Activated naive CD4-positive, alpha-beta T cell treated with anti-CD3 and anti-CD28 coated beads, Interleukin-2, amount 50 U/mL, for 16 hours (primary cell): ENCODE measurements at regions not wholly inside any gene's neighbourhood (a gene's known extent, or its start where the extent isn't known, plus 50 kb on each side); places are given as distances from the start of the nearest gene placed in this dataset.

Experiments used
- DNase-seq: peaks from one replicate; pipeline ENCODE4 v3.0.0-alpha.2; 2020

DNA sequence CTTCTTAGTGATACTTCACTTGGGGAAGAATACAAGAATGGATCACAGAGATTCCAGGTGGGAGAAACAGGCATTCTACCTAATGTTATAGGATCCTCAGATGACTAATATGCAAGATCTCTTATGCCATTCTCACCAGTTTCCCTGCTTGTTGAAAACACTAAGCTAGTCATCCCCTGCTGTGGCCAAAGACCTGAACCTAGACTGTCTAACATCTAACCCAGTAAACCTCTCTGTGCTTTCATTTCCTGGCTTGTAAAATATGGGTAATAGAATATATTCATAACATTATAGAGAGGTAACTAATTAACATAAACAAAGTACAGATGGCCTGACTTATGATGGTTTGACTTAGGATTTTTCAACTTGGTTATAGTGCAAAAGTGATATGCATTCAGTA lies 776.3 kb downstream of the TUSC7 start:
- no peak for DNase-seq

DNA sequence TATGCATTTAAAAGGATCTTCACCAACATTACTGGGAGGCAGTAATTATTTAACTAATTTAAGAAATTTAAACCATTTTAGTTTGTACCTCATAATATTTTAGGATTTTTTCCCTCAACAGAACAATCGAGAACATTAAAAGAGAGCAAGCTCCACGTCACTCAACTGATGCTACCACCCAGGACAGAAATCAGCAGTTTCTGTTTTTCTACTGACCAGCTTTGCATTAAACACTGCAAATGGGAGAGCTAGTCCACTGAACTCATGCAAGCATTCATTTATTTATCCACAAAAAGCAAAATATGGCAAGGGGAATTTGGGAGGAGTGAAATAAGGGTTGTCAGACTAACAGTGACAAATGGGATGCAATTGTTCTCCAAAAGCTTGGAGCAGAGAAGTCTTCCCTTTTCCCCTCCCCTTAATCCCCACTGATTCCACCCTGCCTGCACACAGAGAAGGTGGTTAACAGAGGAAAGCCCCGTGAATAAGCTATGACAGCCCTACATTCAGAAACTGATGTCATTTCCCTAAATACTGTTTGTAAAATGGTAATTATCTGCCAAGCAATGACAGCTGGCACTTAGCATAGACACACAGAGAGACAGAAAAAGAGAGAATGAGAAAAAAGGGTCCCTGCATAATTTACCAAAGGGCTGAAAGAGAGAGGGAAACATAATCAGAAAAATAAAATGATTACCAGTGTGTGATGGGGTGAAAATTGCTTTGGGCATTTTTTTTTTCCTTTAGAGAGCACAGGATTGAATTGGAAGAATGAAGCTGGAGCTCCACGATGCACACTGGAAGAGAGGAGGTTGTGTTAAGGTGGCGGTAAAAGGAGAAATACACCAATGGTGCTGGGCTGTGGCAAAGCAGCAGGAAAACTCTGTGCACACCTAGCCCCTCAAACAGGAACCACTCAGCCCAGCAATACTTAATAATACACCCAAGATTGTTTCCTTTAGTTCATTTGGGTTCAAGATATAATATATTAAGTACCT lies 777.4 kb downstream of the TUSC7 start:
- no peak for DNase-seq

DNA sequence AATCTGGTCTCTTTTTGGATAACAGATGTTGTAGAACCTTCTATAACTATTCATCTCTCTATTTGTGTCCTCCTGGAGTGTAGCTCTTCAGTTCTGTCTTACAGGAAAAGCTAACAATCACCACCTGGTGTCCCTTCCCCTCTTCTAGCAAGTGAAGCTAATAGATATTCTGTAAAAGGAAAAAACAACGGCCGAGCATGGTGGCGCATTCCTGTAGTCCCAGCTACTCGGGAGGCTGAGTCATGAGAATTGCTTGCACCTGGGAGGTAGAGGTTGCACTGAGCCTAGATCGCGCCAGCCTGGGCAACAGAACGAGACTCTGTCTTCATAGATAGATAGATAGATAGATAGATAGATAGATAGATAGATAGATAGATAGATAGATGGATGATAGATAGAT lies 779.4 kb downstream of the TUSC7 start:
- DNase-seq: no peak

DNA sequence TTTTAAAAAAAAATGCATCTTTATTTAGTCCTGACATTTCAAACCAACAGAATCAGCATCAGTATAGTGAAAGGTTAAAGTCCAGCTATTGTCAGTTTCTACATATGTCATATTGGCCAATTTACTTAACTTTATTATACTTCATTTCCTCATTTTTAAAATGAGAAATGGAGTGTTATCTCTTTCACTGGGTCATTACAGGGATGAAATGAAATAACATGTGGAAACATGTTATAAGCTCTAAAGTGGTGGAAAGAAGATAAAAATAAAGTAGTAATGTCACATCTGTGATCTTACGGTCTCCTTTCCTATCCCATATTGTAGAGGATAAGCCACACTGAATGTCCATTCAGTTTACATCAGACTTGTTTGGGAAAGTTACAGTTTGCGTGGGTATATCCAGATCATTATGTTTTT lies 780.1 kb downstream of the TUSC7 start:
- no peak for DNase-seq

DNA sequence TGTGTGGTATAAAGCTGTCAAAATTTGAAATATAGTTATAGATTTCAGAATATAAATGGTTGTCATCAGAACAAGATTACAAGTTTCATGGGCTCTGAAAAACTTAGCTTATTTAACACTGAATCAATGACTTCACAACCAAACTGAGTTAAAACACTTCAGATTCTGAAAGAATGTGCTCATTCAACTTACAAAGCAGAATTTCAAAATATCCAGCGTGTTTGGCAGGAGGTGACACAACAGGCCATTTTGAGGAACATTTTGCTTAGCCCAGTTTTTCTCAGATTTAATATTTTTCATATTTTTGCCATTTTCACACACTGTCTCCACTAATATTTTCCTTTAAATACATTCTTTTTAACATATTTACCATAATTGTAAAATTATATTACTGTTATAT lies 781.1 kb downstream of the TUSC7 start:
- DNase-seq: no peak

DNA sequence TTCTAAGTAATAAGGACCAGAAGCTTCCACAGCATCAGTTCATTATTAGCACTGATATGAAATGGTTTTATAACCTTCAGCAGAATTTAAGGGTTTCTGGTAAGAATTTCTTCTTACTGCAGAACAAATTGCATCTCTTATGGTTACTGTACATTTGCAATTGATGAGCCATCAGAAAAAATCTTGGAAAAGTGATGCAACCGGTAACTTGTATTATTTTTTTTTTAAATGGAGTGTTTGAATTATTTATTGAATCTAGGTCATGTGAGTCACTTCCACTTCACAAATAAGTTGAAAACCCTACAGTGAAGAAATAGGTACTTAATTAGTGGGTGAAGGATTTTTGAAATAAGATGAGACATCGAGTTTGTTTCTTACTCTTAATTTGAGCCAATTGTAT lies 786.0 kb downstream of the TUSC7 start:
- DNase-seq: no peak

DNA sequence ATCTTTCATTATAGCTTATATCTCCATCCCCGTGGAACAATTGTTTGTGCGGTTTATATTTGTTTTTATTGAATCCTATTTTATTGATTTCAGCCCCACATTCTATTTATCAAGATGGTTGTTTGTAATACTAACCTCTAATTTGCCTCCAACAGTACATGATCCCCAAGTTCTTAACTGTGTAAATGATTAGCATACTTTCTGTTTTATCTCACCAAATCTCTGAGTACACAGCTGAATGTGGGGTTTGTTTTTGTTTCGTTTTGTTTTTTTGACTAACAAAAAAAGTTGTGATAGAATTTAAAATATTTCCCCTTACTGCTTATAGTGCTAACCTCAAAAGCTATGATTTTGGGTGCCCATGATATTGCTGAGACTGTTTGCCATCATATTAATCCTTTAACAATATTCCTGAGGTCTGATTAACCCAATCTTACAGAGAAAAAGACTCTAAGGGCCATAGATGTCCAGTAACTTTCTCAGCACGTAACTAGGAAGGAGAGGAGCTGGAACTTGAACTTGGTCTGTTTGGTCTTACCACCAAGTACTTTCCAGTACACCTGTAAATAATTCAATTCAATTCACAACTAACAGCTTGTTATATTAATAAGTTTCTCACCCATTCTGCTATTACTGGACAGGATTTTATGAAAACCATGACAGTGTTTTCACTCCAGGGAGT lies 789.8 kb downstream of the TUSC7 start:
- DNase-seq: no peak

DNA sequence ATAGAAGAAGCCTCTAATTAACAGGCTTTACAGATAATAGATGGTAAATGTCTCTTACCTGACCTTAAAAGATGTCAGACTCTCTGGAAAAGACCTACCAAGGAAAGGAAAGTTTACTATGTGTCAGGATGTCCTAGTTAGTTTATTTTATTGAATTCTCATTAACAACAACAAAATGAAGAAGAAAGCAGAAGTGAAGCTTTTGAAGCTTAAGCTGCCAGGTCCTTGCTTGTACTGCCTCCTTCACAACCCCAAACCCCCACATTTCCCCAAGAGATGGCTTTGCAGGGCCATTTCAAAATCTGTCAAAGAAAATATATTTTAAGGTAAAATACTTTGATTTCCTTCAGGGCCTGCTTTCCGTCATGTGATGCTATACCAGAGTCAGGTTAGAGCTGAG lies 798.4 kb downstream of the TUSC7 start:
- DNase-seq: no peak

DNA sequence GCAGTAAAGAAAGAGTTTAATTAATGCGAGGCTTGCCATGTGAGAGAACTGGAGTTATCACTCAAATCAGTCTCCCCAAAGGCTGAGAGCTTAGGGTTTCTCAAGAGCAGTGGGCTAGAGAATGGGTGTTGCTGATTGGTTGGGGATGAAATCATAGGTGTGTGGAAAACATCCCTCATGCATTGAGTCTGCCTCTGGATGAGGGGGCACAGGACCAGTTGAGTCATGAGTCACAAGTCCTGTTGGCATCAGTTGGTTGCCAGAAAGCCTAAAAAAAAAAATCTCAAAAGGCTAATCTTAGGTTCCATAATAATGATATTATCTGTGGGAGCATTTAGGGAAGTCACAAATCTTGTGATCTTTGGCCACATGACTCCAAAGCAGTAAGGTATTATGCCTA lies 800.3 kb downstream of the TUSC7 start:
- DNase-seq: no peak

DNA sequence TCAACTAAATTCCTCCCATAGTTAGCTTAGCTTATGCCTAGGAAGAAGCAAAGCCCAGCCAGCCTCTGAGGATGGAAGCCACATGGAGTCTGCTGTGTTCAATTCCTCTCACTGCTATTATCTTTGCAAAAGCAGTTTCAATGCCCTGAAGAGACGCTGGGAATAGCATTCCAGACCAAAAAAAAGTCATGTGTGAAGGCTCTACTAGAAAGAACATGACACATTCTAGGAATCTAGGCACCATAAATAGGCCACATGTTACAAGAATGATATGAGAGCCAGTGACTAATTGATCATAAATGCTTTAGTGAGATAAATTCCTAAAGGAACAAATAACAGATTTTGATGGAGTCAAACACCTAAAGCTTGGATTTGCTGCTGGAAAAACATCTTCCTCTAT lies 800.8 kb downstream of the TUSC7 start:
- no peak for DNase-seq

DNA sequence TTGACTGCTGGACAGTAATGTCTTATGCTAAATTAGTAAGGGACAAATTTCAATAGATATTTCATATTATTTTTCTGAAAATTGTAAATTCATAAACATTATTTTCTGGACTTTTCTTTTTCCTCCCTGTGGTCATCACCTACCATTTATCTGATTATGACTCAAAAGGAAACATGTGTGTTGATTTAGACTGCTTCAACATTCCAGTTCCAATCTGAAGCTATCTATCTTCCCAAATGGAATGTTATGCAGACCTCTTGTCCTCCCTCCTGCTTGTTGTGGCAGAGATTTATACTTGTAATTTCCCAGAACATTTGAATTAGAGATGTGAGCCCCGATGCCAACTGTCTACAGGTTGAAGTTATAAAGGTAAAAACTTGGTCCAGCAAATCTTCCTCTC lies 803.4 kb downstream of the TUSC7 start:
- no peak for DNase-seq

DNA sequence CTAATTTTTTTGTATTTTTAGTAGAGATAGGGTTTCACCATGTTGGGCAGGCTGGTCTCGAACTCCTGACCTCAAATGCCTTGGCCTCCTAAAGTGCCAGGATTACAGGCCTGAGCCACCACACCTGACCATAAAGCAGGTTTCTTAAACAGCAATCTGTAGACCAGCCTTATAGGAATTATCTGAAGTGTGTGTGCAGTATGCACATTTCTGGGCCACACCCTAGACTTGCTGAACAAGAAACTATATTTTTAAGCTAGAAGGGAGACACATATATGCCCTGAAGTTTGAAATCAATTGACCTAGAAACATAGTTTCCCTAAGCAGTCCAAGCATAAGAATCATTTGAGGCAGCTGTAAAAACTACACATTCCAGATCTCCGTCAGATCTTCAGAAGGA lies 805.7 kb downstream of the TUSC7 start:
- DNase-seq: no peak

DNA sequence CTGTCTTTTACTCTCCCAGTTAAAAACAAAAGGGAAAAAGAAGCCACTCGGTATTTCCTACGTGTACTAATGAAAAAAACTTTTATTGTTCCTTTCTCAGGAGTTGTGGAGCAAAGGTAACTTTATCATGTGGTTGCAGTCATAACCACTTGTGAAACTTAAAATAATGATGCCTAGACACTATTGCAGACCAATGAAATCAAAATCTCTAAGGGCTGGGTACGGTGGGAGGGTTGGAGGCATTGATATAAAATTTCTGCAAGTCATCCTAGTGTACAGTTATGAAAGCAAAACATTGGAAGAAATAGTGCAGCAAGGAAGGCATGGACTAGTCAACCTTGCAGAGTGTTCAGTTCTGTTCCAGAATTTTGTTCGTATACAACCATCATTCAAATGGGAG lies 808.8 kb downstream of the TUSC7 start:
- DNase-seq: no peak

DNA sequence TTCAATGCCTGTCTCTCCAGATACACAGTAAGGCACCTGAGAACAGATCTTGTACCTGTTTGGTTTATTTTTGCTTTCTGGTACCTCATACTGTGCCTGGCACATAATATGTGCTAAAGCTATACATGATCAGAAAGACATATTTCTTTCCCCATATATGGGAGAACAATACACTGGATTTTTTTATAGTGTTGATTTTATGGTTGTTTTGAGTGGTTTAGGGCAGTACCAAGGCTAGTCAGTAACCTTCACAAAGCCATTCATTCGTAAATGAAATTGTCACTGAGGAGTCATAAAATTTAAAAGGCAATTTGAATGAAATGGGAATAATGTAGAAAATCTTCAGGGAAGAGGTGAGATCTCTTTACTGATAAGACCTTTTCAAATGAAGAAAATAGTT lies 810.2 kb downstream of the TUSC7 start:
- DNase-seq: no peak

DNA sequence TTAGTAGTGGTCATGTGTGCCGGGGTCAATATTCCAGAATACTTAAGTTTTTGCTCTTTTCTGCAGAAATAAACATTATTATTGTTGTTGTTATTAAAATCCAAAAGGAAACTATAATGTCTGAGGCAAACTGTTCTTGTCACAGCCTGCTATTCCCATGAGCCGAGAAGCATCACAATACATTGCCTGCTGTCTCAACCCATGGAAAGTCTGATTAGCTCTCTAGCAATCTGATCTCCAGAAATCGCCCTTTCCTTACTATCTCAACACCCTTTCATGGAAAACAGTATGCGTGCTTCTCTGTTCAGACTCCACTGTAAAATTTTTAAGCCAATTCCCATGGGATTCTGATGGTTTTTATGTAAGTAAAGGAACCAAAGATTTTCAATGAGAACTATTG lies 811.0 kb downstream of the TUSC7 start:
- DNase-seq: no peak

DNA sequence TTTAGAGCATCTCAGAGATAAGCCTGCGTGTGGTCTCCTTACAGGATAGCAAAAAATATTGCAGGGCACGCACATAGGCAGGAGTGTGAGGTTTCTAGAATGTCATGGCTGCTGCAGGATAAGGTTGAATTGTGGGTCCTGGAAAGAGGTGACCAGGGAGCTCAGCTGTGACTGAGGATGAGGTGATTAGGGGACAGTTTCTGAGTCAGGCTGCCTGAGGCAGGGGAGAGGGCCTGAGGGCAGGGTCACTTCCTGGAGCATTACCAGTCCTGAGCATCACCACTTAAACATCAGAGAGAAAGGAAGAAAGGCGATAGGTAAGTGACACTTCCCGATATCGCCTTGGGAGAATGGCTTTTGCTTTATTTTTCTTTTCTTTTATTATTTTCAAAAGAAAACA lies 813.8 kb downstream of the TUSC7 start:
- no peak for DNase-seq

DNA sequence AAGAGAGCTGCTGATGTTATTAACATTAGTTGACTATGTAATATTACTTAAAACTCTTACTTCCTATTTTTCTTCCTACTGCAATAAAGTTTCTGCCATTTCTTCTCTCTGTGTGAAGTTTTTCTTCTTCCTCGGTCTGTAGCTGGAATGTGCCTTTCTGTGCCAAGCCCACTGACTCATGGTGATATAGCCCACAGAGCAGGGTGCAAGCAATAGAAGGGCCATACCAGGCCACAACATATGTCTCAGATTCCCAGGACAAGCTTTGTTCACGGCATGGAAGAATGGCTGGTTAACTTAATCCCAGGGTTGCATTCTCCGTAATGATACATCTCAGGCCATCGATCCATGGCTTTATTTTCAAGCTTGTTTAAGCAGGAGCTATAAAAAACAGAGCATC lies 815.3 kb downstream of the TUSC7 start:
- DNase-seq: no peak

DNA sequence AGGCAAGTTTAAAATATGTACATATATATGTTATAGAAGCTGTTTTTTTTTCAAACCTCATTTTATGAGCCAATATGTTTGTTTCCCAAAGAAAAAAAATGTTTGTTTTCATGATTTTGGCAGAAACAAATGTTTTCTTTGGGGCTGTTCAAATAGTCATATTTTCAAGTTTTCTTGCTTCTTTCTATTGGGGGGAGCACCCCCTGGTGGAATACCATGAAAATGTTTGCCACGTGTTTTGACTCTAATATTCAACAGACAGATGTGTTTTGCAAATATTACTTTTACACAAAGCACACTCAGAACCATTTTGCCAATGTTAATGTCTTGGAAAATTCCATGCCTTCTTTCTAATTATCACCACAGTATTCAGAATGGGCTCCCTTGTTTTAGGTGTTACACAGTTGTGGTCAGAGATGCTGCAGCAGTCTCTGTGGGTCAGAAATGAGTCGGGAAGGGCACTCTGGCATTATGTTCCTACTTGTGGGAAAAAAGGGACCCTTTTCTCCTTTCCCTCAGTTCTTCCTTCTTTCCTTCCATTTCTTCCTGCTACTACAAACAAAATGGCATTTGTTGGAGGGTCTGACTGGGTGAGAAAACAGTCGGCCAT lies 817.0 kb downstream of the TUSC7 start:
- no peak for DNase-seq

DNA sequence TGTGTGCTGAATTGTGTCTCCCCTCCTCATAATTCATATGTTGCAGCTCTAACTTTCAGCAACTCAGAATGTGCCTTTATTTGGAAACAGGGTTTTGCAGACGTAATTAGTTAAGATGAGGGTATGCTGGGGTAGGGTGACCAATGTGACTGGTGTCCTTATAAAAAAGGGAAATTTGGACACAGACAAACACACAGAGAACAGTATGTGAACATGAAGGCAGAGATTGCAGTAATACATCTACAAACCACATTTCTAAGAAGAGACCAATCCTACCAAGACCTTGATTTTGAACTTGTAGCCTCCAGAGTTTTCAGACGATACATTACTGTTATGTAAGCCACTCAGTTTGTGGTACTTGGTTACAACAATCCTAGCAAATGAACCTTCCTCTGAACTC lies 817.8 kb downstream of the TUSC7 start:
- DNase-seq: no peak

DNA sequence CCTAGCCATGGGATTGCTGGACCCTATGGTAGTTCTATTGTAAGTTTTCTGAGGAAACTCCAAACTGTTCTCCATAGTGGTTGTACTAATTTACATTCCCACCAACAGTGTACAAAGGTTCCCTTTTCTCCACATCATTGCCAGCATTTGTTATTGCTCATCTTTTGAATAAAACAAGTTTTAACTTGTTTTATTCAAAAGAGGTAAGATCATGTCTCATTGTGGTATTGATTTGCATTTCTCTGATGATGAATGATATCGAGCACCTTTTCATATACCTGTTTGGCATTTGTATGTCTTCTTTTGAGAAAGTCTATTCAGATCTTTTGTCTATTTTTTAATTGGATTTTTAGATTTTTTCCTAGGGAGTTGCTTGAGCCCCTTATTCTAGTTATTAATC lies 819.1 kb downstream of the TUSC7 start:
- DNase-seq: no peak

DNA sequence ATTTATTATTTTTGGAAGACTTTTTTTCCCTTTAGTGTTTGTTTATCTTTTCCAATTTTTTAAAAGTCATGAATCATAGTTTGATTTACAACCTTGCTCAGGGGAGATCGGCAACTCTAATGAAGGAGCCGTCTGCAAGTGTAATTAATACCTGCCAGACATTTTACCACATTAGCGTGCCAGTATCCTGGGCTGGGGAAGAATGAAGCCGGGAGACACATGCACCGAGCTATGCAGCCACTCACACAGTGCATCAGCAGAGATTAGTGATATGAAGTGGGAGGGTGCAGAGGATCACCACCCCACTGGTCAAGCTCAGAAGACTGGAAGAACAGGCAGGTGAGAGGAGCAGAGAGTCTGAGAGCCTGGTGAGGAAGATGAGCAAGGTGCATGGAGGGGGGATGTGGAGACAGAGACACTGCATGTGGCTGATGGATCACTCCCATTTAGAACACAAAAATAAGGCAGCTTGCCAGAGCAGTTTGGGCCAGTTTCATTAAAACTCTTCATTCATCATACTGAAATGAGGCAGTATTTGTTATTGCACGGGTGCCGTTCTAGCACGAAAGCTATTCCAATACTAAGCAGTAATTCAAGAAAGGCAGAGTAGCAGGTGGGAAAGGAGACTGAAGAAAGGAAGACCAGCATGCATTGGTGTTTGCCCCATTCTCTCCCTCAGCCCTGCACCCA lies 821.6 kb downstream of the TUSC7 start:
- DNase-seq: no peak

DNA sequence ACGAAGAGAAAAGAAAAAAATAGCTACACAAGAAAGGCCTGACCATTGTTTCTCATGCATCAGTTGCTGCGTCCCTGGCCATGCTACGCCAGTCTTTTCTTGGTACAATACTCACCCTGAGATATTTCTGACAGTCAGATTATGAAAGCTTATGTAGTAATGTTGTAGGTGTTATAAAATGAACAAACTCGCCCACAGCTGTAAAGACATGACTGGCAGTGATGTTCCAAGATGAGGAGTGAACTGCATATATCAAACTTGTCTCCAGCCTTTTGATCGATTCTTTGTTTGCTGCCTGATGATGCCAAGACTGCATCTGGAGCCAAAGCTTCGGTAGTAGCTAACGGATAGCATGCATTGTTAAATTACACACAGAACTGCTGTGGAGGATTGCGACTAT lies 822.7 kb downstream of the TUSC7 start:
- DNase-seq: no peak

DNA sequence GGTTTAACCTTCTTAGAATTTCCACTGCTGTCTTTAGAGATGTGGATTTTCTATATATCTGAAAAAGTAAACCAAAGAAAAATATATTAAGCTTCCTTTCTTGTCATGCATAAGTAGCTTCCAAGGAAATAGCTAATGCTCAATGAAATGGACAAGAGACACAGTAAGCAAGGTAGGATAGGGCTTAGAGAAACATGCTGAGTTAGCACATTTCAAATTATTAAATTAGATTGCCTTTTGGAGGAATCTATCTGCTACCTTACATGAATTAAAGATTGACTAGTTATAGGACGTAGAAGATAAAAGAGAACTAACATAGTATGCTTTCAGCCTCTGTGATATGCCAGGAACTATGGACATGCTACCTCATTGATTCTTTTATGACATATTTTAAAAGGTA lies 824.6 kb downstream of the TUSC7 start:
- no peak for DNase-seq
